ENCODE measurements at regions not wholly inside any gene's neighbourhood (a gene's known extent, or its start where the extent isn't known, plus 50 kb on each side); places are given as distances from the start of the nearest gene placed in this dataset.

GRCh38 chr9:110125207-110125751, 82.7 kb downstream of the C9orf152 start (continued):
- no peak for TF ChIP-seq ZNF484 (CRISPR knock-in tag; IDR thresholded peaks at IDR 0.05; ENCODE audit: borderline replicate concordance, low read depth)
- no peak for TF ChIP-seq NFIC (IDR thresholded peaks at IDR 0.05; ENCODE audit: low read length)
- no peak for TF ChIP-seq ZNF512 (CRISPR knock-in tag; IDR thresholded peaks at IDR 0.05)
- TF ChIP-seq BORCS8-MEF2B (CRISPR knock-in tag; IDR thresholded peaks at IDR 0.05), result peak; percentile 63; the same call in 1 of the 2 replicates
- no peak for TF ChIP-seq YEATS2 (CRISPR knock-in tag; IDR thresholded peaks at IDR 0.05; ENCODE audit: borderline replicate concordance)
- TF ChIP-seq NFKB2 (CRISPR knock-in tag; IDR thresholded peaks at IDR 0.05; ENCODE audit: borderline replicate concordance), result peak; percentile 66; the same call in 1 of the 2 replicates
- TF ChIP-seq GFI1 (CRISPR knock-in tag; IDR thresholded peaks at IDR 0.05; ENCODE audit: borderline replicate concordance), result no peak
- no peak for TF ChIP-seq SIX4 (CRISPR knock-in tag; IDR thresholded peaks at IDR 0.05)
- TF ChIP-seq HNRNPK (IDR thresholded peaks at IDR 0.05; ENCODE audit: low read depth, low read length, poor library complexity, severe bottlenecking), result no peak
- TF ChIP-seq MBD4 (IDR thresholded peaks at IDR 0.05; ENCODE audit: borderline replicate concordance, low read length), result no peak
- TF ChIP-seq HNF4G (IDR thresholded peaks at IDR 0.05; ENCODE audit: borderline replicate concordance, low read depth, low read length), result peak; percentile 83
- TF ChIP-seq HNF4G (CRISPR knock-in tag; IDR thresholded peaks at IDR 0.05; ENCODE audit: borderline replicate concordance, low read depth), result peak; percentile 91; the same call in 1 of the 2 replicates
- TF ChIP-seq ERF (CRISPR knock-in tag; IDR thresholded peaks at IDR 0.05), result peak; percentile 78
- 0 out of 2 replicates have a peak, but pooled peaks have one; percentile 54 for TF ChIP-seq ZSCAN29 (CRISPR knock-in tag; conservative IDR thresholded peaks at IDR 0.05)
- no peak for TF ChIP-seq GATA4 (IDR thresholded peaks at IDR 0.05; ENCODE audit: borderline replicate concordance, low read depth)
- peak; percentile 78 for TF ChIP-seq ELF3 (CRISPR knock-in tag; IDR thresholded peaks at IDR 0.05)
- no peak for TF ChIP-seq ZNF550 (CRISPR knock-in tag; IDR thresholded peaks at IDR 0.05; ENCODE audit: borderline replicate concordance)
- TF ChIP-seq ZBTB10 (CRISPR knock-in tag; IDR thresholded peaks at IDR 0.05; ENCODE audit: borderline replicate concordance), result no peak
- no peak for TF ChIP-seq ZNF546 (CRISPR knock-in tag; conservative IDR thresholded peaks at IDR 0.05)
- peak; percentile 79 for TF ChIP-seq HDAC2 (CRISPR knock-in tag; IDR thresholded peaks at IDR 0.05)
- peak; percentile 94 for TF ChIP-seq ZFX (CRISPR knock-in tag; IDR thresholded peaks at IDR 0.05; ENCODE audit: low read depth)
- TF ChIP-seq ETV5 (CRISPR knock-in tag; IDR thresholded peaks at IDR 0.05; ENCODE audit: borderline replicate concordance), result peak; percentile 57; the same call in 1 of the 2 replicates
- no peak for TF ChIP-seq ZNF878 (CRISPR knock-in tag; IDR thresholded peaks at IDR 0.05)
- no peak for TF ChIP-seq CENPT (CRISPR knock-in tag; IDR thresholded peaks at IDR 0.05; ENCODE audit: low read depth)
- TF ChIP-seq ZSCAN30 (CRISPR knock-in tag; IDR thresholded peaks at IDR 0.05), result no peak
- TF ChIP-seq BRF2 (CRISPR knock-in tag; IDR thresholded peaks at IDR 0.05), result no peak
- TF ChIP-seq HMG20B (CRISPR knock-in tag; conservative IDR thresholded peaks at IDR 0.05), result no peak
- no peak for TF ChIP-seq FOSL1 (CRISPR knock-in tag; IDR thresholded peaks at IDR 0.05; ENCODE audit: borderline replicate concordance)
